DND-41 (cell line): ENCODE measurements at regions not wholly inside any gene's neighbourhood (a gene's known extent, or its start where the extent isn't known, plus 50 kb on each side); places are given as distances from the start of the nearest gene placed in this dataset.

ENCODE experiments used
- ATAC-seq: fragments of 200-7000 bp; cut with Tn5 transposase; 3 replicates; pipeline ENCODE4 v1.9.1; 2021; ENCODE audit warnings: low read depth; ENCODE audit not compliant: insufficient read depth
- DNase-seq: peaks from one replicate; pipeline ENCODE4 v3.0.0-alpha.2; 2020
- H2AFZ ChIP-seq: 2 replicates; pipeline ENCODE4 v1.6.0; 2012; ENCODE audit warnings: low read depth, low read length
- H3K27ac ChIP-seq: 2 replicates; pipeline ENCODE4 v1.5.1; 2012; ENCODE audit warnings: low read length, inconsistent platforms
- H3K27me3 ChIP-seq: fragments of 200-600 bp; sonication (generic); 2 replicates; pipeline ENCODE4 v1.6.0; 2012; ENCODE audit warnings: low read length, mild to moderate bottlenecking, inconsistent platforms; ENCODE audit not compliant: insufficient read depth, poor library complexity
- H3K36me3 ChIP-seq: 2 replicates; pipeline ENCODE4 v1.5.1; 2012; ENCODE audit warnings: low read length, inconsistent platforms; ENCODE audit not compliant: insufficient read depth
- H3K4me1 ChIP-seq: 2 replicates; pipeline ENCODE4 v1.5.1; 2012; ENCODE audit warnings: mild to moderate bottlenecking, low read length; ENCODE audit not compliant: insufficient read depth
- H3K4me2 ChIP-seq: 2 replicates; pipeline ENCODE4 v1.6.0; 2012; ENCODE audit warnings: mild to moderate bottlenecking, moderate library complexity, low read length, inconsistent platforms; ENCODE audit not compliant: insufficient read depth
- H3K4me3 ChIP-seq, 2 experiments: fragments of 200-600 bp in 1 of 2; shearing (Covaris generic) in 1 of 2; 2 replicates each; pipeline ENCODE4 v1.5.1; 2012 to 2016; ENCODE audit warnings: inconsistent platforms in 2 of 2, low read length in 2 of 2, mild to moderate bottlenecking in 2 of 2, low read depth in 1 of 2, moderate library complexity in 1 of 2
- H3K79me2 ChIP-seq: 2 replicates; pipeline ENCODE4 v1.6.0; 2012; ENCODE audit warnings: low read length, inconsistent platforms; ENCODE audit not compliant: insufficient read depth
- H3K9ac ChIP-seq: 2 replicates; pipeline ENCODE4 v1.6.0; 2012; ENCODE audit warnings: low read depth, mild to moderate bottlenecking, inconsistent platforms, low read length, moderate library complexity
- H3K9me3 ChIP-seq: 2 replicates; pipeline ENCODE4 v1.5.1; 2012; ENCODE audit warnings: low read length, moderate library complexity, mild to moderate bottlenecking, inconsistent platforms; ENCODE audit not compliant: insufficient read depth, severe bottlenecking
- H4K20me1 ChIP-seq: 2 replicates; pipeline ENCODE4 v1.6.0; 2012; ENCODE audit warnings: low read length; ENCODE audit not compliant: insufficient read depth
- CTCF ChIP-seq: IDR thresholded peaks from 2 replicates; pipeline ENCODE4 v1.5.1; 2012; ENCODE audit warnings: borderline replicate concordance, low read length, moderate library complexity, mild to moderate bottlenecking; ENCODE audit not compliant: poor library complexity, severe bottlenecking; ENCODE audit errors: extremely low read depth
- EZH2 ChIP-seq: IDR thresholded peaks from 3 replicates; pipeline ENCODE4 v1.6.1; 2012; ENCODE audit warnings: borderline replicate concordance, low read depth, mild to moderate bottlenecking, moderate library complexity, low read length, inconsistent platforms; ENCODE audit not compliant: severe bottlenecking

GRCh38 chr5:167071981-167072610 lies 1219.3 kb upstream of the WWC1 start:
- Histone ChIP-seq H2AFZ (no peak overlapping the region), H3K4me2 (no peak overlapping the region), H3K27ac (no peak overlapping the region), H3K36me3 (no peaks in the 10 kb centered on the region), H3K4me3 (no peak overlapping the region), H3K4me1 (no peaks in the 10 kb centered on the region), H3K9ac (no peak overlapping the region), H4K20me1 (no peaks in the 10 kb centered on the region), H3K9me3 (no peaks in the 10 kb centered on the region), H3K79me2 (no peaks in the 10 kb centered on the region), H3K27me3 (no peaks in the 10 kb centered on the region)
- DNase-seq (no peak), ATAC-seq (no peak)
- TF ChIP-seq EZH2 (no peak), CTCF (no peak)

- TF ChIP-seq EZH2 (no peak), CTCF (no peak)
These were observed 1209.9 kb upstream of the WWC1 start for GRCh38 chr5:167081561-167081960.

GRCh38 chr5:167096816-167097215 lies 1194.6 kb upstream of the WWC1 start:
- Histone ChIP-seq H3K4me1 (no peaks in the 10 kb centered on the region), H3K79me2 (no peaks in the 10 kb centered on the region), H3K4me3 (no peak overlapping the region), H2AFZ (no peak overlapping the region), H3K9ac (no peak overlapping the region), H3K27me3 (no peaks in the 10 kb centered on the region), H4K20me1 (no peaks in the 10 kb centered on the region), H3K27ac (no peak overlapping the region), H3K9me3 (no peaks in the 10 kb centered on the region), H3K36me3 (no peaks in the 10 kb centered on the region), H3K4me2 (no peak overlapping the region)
- TF ChIP-seq EZH2, result no peak
- TF ChIP-seq CTCF, result no peak
- ATAC-seq, result no peak
- no peak for DNase-seq

More at GRCh38 chr5:167081561-167081960, 1209.9 kb upstream of the WWC1 start:
- Histone ChIP-seq H3K36me3 (no peaks in the 10 kb centered on the region), H3K27ac (no peak overlapping the region), H3K9me3 (no peaks in the 10 kb centered on the region), H3K79me2 (no peaks in the 10 kb centered on the region), H4K20me1 (no peaks in the 10 kb centered on the region), H3K4me3 (no peak overlapping the region), H3K4me2 (no peak overlapping the region), H3K9ac (no peak overlapping the region), H2AFZ (no peak overlapping the region), H3K4me1 (no peaks in the 10 kb centered on the region), H3K27me3 (no peaks in the 10 kb centered on the region)
- DNase-seq, result no peak
- no peak for ATAC-seq
